Activated naive CD8-positive, alpha-beta T cell treated with anti-CD3 and anti-CD28 coated beads, Interleukin-2, amount 50 U/mL, for 24 hours (primary cell): ENCODE measurements at regions not wholly inside any gene's neighbourhood (a gene's known extent, or its start where the extent isn't known, plus 50 kb on each side); places are given as distances from the start of the nearest gene placed in this dataset.
"Not testable (repeated sequence)": the region's sequence is repeated elsewhere in the genome, so short reads cannot be mapped to it uniquely, and the experiment has no call there.

Experiments
- ATAC-seq: fragments of 150-1000 bp; cut with Tn5 transposase; one replicate; pipeline ENCODE4 v1.10.0; 2021
- DNase-seq: peaks from one replicate; pipeline ENCODE4 v3.0.0; 2021
- H3K27ac Mint-ChIP-seq: one replicate; pipeline ENCODE4 v1.8.0; 2021; ENCODE audit warnings: mild to moderate bottlenecking, mixed read lengths
- H3K27me3 Mint-ChIP-seq: one replicate; pipeline ENCODE4 v1.8.0; 2021; ENCODE audit warnings: mixed read lengths
- H3K36me3 Mint-ChIP-seq: one replicate; pipeline ENCODE4 v1.8.0; 2021; ENCODE audit warnings: low read depth, mixed read lengths
- H3K4me1 Mint-ChIP-seq: one replicate; pipeline ENCODE4 v1.8.0; 2021; ENCODE audit warnings: mixed read lengths
- H3K4me3 Mint-ChIP-seq: one replicate; pipeline ENCODE4 v1.8.0; 2021; ENCODE audit warnings: mild to moderate bottlenecking, moderate library complexity, mixed read lengths
- H3K9me3 Mint-ChIP-seq: one replicate; pipeline ENCODE4 v1.8.0; 2021; ENCODE audit warnings: mixed read lengths

- H3K36me3 Mint-ChIP-seq, result no peaks in the 10 kb centered on the region
- DNase-seq (no peak), ATAC-seq (no peak)
- no peak overlapping the region for H3K27ac Mint-ChIP-seq
- H3K9me3 Mint-ChIP-seq, result peaks cover 10% of the 10 kb centered on the region
- no peaks in the 10 kb centered on the region for H3K27me3 Mint-ChIP-seq
- H3K4me1 Mint-ChIP-seq, result no peaks in the 10 kb centered on the region
- no peak overlapping the region for H3K4me3 Mint-ChIP-seq
These were observed 544.7 kb upstream of the NDST4 start for GRCh38 chr4:115657991-115658650.

GRCh38 chr4:115655626-115656025 is 542.2 kb upstream of the NDST4 start:
- no peak for ATAC-seq
- no peaks in the 10 kb centered on the region for H3K36me3 Mint-ChIP-seq
- no peaks in the 10 kb centered on the region for H3K4me1 Mint-ChIP-seq
- H3K27ac Mint-ChIP-seq, result no peak overlapping the region
- no peaks in the 10 kb centered on the region for H3K27me3 Mint-ChIP-seq
- peaks cover 10% of the 10 kb centered on the region for H3K9me3 Mint-ChIP-seq
- H3K4me3 Mint-ChIP-seq, result no peak overlapping the region
- no peak for DNase-seq

- Mint-ChIP-seq H3K4me3 (no peak overlapping the region), H3K9me3 (no peaks in the 10 kb centered on the region), H3K36me3 (no peaks in the 10 kb centered on the region), H3K27me3 (no peaks in the 10 kb centered on the region), H3K27ac (no peak overlapping the region), H3K4me1 (no peaks in the 10 kb centered on the region)
- DNase-seq (no peak), ATAC-seq (no peak)
These were observed 535.4 kb upstream of the NDST4 start for GRCh38 chr4:115648786-115649185.

- H3K27ac Mint-ChIP-seq, result no peak overlapping the region
- no peaks in the 10 kb centered on the region for H3K27me3 Mint-ChIP-seq
- H3K9me3 Mint-ChIP-seq, result peaks cover 4% of the 10 kb centered on the region
- no peak overlapping the region for H3K4me3 Mint-ChIP-seq
- no peaks in the 10 kb centered on the region for H3K36me3 Mint-ChIP-seq
- DNase-seq, result no peak
- no peak for ATAC-seq
- H3K4me1 Mint-ChIP-seq, result no peaks in the 10 kb centered on the region
These were observed 515.9 kb upstream of the NDST4 start for GRCh38 chr4:115629270-115629669.

- H3K27me3 Mint-ChIP-seq, result no peaks in the 10 kb centered on the region
- H3K9me3 Mint-ChIP-seq, result no peaks in the 10 kb centered on the region
- no peaks in the 10 kb centered on the region for H3K4me1 Mint-ChIP-seq
- no peaks in the 10 kb centered on the region for H3K36me3 Mint-ChIP-seq
- no peak for DNase-seq
- ATAC-seq, result no peak
- no peak overlapping the region for H3K27ac Mint-ChIP-seq
- H3K4me3 Mint-ChIP-seq, result no peak overlapping the region
These were observed 496.2 kb upstream of the NDST4 start for GRCh38 chr4:115609631-115610030.

GRCh38 chr4:115607311-115607710 is 493.9 kb upstream of the NDST4 start:
- Mint-ChIP-seq H3K27ac (no peak overlapping the region), H3K4me3 (no peak overlapping the region), H3K4me1 (no peaks in the 10 kb centered on the region), H3K9me3 (no peaks in the 10 kb centered on the region), H3K27me3 (no peaks in the 10 kb centered on the region), H3K36me3 (no peaks in the 10 kb centered on the region)
- no peak for DNase-seq
- no peak for ATAC-seq

GRCh38 chr4:115596265-115597001 is 483.0 kb upstream of the NDST4 start:
- no peaks in the 10 kb centered on the region for H3K36me3 Mint-ChIP-seq
- no peak for DNase-seq
- no peaks in the 10 kb centered on the region for H3K27me3 Mint-ChIP-seq
- no peak overlapping the region for H3K4me3 Mint-ChIP-seq
- ATAC-seq, result no peak
- H3K9me3 Mint-ChIP-seq, result peaks cover 6% of the 10 kb centered on the region
- no peaks in the 10 kb centered on the region for H3K4me1 Mint-ChIP-seq
- no peak overlapping the region for H3K27ac Mint-ChIP-seq

- DNase-seq (no peak), ATAC-seq (no peak)
- Mint-ChIP-seq H3K27ac (no peak overlapping the region), H3K27me3 (no peaks in the 10 kb centered on the region), H3K36me3 (no peaks in the 10 kb centered on the region), H3K4me3 (no peak overlapping the region), H3K9me3 (no peaks in the 10 kb centered on the region), H3K4me1 (no peaks in the 10 kb centered on the region)
These were observed 467.5 kb upstream of the NDST4 start for GRCh38 chr4:115580901-115581300.

- H3K36me3 Mint-ChIP-seq, result no peaks in the 10 kb centered on the region
- no peak overlapping the region for H3K27ac Mint-ChIP-seq
- H3K4me3 Mint-ChIP-seq, result no peak overlapping the region
- H3K27me3 Mint-ChIP-seq, result no peaks in the 10 kb centered on the region
- no peaks in the 10 kb centered on the region for H3K4me1 Mint-ChIP-seq
- H3K9me3 Mint-ChIP-seq, result peaks cover 7% of the 10 kb centered on the region
- DNase-seq (no peak), ATAC-seq (no peak)
These were observed 462.4 kb upstream of the NDST4 start for GRCh38 chr4:115575851-115576250.

- Mint-ChIP-seq H3K4me3 (no peak overlapping the region), H3K27ac (no peak overlapping the region), H3K36me3 (no peaks in the 10 kb centered on the region), H3K9me3 (peaks cover 3% of the 10 kb centered on the region), H3K27me3 (no peaks in the 10 kb centered on the region), H3K4me1 (no peaks in the 10 kb centered on the region)
- no peak for ATAC-seq
- DNase-seq, result no peak
These were observed 449.1 kb upstream of the NDST4 start for GRCh38 chr4:115562506-115562905.

- DNase-seq (no peak), ATAC-seq (no peak)
- H3K36me3 Mint-ChIP-seq, result no peaks in the 10 kb centered on the region
- H3K4me1 Mint-ChIP-seq, result no peaks in the 10 kb centered on the region
- no peak overlapping the region for H3K4me3 Mint-ChIP-seq
- H3K9me3 Mint-ChIP-seq, result peaks cover 6% of the 10 kb centered on the region
- no peak overlapping the region for H3K27ac Mint-ChIP-seq
- H3K27me3 Mint-ChIP-seq, result no peaks in the 10 kb centered on the region
These were observed 434.7 kb upstream of the NDST4 start for GRCh38 chr4:115548123-115548522.

GRCh38 chr4:115537387-115537786 is 424.0 kb upstream of the NDST4 start:
- Mint-ChIP-seq H3K36me3 (no peaks in the 10 kb centered on the region), H3K27ac (no peak overlapping the region), H3K9me3 (no peaks in the 10 kb centered on the region), H3K4me1 (no peaks in the 10 kb centered on the region), H3K27me3 (no peaks in the 10 kb centered on the region), H3K4me3 (no peak overlapping the region)
- DNase-seq (no peak), ATAC-seq (no peak)

- Mint-ChIP-seq H3K4me1 (no peaks in the 10 kb centered on the region), H3K27me3 (no peaks in the 10 kb centered on the region), H3K36me3 (no peaks in the 10 kb centered on the region), H3K4me3 (no peak overlapping the region), H3K9me3 (no peaks in the 10 kb centered on the region), H3K27ac (no peak overlapping the region)
- DNase-seq (no peak), ATAC-seq (no peak)
These were observed 415.7 kb upstream of the NDST4 start for GRCh38 chr4:115529126-115529525.

GRCh38 chr4:115519476-115519875 is 406.1 kb upstream of the NDST4 start:
- H3K27ac Mint-ChIP-seq, H3K4me1 Mint-ChIP-seq, H3K4me3 Mint-ChIP-seq, DNase-seq, H3K36me3 Mint-ChIP-seq, H3K27me3 Mint-ChIP-seq, ATAC-seq: not testable (repeated sequence)
- H3K9me3 Mint-ChIP-seq, result peaks cover 10% of the 10 kb centered on the region

- ATAC-seq, result no peak
- Mint-ChIP-seq H3K4me1 (no peaks in the 10 kb centered on the region), H3K27ac (no peak overlapping the region), H3K36me3 (no peaks in the 10 kb centered on the region), H3K4me3 (no peak overlapping the region), H3K27me3 (no peaks in the 10 kb centered on the region), H3K9me3 (no peaks in the 10 kb centered on the region)
- DNase-seq, result no peak
These were observed 402.4 kb upstream of the NDST4 start for GRCh38 chr4:115515772-115516171.
